HG03432 (cell line): ENCODE measurements at regions not wholly inside any gene's neighbourhood (a gene's known extent, or its start where the extent isn't known, plus 50 kb on each side); places are given as distances from the start of the nearest gene placed in this dataset.
"Not testable (repeated sequence)": the region's sequence is repeated elsewhere in the genome, so short reads cannot be mapped to it uniquely, and the experiment has no call there.

Experiments
- ATAC-seq: cut with Tn5 transposase; IDR thresholded peaks from one replicate; pipeline ENCODE4 v1.9.1; 2021; ENCODE audit warnings: mild to moderate bottlenecking, moderate library complexity; ENCODE audit not compliant: unreplicated experiment

DNA sequence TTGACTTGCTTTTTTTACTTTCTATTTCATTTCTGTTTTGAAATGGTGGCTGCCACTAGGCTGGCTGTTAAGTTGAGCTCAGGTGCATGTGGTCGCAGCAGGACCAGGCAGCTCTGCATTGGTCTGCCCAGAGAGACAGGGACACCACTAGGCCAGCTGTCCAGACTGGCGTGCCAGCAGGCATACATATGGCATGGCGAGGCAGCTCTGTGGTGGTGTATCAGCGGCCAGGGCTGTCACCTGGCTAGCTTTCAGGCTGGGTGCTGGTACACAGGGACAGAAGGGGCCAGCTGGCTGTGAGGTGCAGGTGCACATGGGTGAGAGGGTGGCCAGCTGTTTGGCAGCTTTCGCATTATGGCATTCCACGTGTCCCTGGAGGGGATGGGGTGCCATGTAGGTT is 654.0 kb upstream of the ACO1 start:
- no peak for ATAC-seq

DNA sequence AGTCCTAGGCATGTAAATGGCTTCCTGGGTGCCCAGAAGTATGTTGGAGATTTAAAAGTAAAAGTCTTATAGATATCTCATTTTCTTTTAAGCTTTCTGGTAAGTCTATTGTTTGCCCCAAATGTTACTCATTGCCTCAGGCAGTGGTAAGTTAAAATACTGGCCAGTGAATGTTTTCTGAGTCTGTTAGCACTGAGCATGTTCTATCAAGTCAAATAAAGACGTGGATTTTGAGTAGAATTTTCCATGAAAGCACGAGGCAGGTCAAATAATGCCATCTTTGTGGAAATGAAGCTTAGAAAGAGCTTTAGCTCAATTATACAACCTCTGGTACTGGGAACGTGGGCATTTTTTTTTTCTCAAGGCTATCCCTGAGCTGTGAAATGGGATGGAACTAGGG is 651.3 kb upstream of the ACO1 start:
- no peak for ATAC-seq

DNA sequence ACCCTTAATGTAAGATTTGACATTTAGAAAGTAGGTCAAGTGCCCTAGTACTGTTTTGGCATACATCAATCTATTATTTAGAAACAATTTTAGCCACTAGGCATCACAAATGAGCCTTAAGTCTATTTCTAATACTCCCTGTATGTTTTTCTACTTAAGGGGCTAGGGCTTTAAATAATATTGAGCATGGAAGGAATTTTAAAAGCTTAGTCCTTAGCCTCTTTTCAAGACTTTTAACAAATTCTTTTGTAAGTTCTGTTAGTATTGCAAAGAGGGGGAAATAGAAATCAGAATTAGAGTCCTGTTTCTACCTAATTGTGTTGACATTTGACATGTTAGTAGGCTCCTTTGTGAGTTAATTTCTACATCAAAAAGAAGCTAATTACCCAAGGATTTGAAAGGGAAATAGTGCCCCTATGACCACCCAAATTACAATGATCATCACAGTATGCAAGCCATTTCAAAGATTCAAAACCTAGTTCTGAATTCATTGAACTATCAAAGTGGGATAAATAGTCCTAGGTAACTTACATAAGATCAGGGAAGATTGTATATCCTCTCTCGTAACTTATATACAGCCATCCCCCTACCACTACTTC is 647.8 kb upstream of the ACO1 start:
- ATAC-seq, result no peak

DNA sequence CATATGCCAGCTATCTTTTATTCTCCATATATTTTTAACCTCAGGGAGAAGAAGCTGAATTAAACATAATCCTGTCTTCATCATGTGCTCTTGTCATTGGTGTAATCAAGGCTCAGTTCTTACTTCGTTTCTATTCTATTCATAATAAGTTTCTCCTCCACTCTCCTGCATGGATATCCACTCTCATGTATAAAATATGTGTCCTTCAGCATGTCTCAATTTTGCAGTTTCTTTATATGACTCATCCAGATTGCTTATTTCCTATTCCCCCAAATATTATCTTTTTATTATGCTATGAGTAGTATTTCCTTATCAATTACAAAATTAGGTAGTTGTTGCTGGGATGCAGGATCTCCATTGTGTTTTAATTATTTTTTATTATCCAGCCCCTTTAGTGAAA is 643.7 kb upstream of the ACO1 start:
- ATAC-seq, result no peak

DNA sequence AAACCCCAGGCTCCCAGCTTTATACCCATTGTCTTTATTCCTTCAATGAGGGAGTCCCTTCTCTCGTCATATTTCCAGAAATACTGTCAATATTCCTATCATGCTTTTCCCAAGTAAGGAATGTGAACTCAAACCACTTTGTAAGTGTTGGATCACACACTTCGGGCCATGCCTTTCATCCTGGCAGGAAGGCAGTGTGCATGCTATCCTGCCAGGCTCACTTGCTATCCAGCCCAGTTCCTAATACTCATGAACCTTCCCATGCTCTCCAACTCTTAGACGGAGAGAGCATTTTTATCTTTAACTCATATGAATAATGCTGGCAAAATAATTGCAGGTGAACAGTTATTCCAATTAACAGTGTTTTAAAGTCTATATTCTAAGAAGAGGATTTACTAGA is 639.9 kb upstream of the ACO1 start:
- ATAC-seq, result no peak

DNA sequence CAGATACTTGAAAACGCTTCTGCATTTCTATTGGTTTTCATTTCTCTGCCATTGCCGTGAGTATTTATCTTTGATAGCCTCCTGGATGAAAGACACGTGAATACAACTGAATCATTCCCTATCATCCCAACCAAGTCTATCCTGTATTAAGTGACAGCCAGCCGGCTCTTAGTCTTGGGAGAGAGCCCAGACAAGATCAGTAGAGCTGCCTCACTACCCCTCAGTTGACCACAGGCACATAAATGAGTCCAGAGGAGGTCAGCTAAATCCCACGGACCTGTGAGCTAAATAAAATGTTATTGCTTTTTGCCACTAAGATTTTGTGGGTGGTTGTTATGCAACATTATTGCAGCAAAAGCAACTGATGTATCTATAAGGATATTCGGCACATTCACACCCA is 639.0 kb upstream of the ACO1 start:
- ATAC-seq, result no peak

DNA sequence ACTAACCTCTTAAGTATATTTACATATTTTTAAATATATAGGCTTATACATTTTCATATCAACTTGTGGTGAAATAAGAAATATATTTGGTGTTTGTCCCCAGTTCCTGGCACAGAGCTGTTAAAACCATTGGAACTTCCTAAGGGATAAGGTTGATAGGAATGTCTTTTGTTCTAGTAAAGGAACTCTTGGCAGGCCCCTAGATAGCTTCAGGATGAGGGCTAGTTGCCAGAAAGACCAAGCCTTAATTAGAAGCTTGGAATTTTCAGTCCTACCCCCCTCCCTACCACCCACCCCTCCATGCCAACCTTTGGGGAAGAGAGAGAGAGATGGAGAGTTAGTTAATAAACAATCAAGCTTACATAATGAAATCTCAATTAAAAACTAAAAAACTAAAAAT is 638.6 kb upstream of the ACO1 start:
- ATAC-seq, result no peak

DNA sequence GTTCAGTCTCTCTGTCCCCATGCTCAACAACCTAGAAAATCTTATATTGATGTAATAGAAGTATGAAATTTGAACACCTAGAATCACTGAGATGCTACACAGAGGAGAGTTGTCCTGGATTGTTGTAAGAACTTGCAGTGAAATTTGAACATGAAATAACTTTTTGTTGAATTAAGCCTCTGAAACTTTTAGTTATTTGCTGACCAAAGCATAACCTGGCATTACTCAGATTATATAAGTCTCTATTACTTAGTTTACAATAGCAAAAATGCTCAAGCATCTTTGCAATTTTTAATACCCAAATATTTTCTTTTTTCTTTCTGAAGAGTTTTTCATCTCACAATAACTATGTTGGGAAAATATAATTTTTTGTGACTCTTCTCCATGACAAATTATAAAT is 630.7 kb upstream of the ACO1 start:
- no peak for ATAC-seq

DNA sequence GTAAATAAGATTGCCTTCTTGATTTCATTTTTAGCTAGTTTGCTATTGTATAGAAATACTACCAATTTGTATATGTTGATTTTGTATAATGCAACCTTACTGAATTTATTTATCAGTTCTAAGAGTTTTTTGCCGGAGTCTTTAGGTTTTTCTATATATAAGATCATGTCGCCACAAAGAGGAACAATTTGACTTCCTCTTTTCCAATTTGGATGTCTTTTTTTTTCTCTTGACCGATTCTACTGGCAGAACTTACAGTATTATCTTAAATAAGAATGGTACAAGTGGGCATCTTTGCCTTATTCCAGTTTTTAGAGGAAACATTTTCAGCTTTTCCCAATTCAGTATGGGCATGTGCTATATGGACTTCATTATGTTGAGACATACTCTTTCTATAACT is 624.7 kb upstream of the ACO1 start:
- ATAC-seq, result no peak

DNA sequence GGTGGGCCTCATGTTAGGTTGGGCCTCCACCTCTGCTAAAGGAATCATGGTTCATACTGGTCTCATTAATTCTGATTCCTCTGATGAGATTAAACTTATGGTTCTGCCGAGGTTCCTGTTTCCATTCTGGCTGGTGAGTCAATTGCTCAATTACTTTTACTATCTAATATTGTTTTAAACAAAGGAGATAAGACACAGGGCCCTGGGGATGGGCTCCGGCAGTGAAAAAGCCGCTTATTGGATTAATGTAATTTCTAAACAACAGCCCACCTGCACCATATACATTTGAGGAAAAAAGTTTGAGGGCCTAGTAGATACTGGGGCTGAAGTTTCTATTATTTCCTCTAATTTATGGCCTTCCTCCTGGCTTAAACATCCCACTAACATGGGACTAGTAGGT is 610.4 kb upstream of the ACO1 start:
- not testable (repeated sequence) for ATAC-seq

DNA sequence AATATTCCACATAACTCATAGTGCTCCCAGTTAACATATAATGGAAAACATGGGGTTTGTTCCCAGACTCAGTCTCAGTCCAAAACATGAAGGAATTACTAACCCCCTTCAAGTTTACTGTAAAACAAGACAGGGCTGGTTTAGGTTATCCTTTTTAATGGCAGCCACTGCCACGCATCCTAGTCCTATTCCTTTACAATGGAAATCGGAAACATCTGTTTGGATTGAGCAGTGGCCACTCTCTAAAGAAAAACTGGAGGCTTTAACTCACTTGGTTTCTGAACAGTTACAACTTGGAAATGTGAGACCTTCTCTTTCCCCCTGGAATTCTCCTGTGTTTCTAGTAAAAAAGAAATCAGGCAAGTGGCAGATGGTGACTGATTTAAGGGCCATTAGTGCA is 609.9 kb upstream of the ACO1 start:
- no peak for ATAC-seq

DNA sequence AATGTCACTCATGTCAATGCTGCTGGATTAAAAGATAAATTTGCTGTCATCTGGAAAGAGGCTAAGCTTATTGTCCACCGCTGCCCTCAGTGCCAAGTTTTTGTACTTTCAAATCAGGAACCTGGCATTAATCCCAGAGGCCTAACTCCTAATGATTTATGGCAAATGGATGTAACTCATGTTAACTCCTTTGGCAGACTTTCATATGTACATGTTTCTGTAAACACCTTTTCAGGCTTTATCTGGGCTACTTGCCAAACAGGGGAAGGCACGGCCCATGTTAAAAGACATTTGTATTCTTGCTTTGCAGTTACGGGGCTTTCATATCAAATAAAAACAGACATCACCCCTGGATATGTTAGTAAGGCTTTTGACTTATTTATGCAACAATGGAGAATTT is 608.0 kb upstream of the ACO1 start:
- no peak for ATAC-seq

DNA sequence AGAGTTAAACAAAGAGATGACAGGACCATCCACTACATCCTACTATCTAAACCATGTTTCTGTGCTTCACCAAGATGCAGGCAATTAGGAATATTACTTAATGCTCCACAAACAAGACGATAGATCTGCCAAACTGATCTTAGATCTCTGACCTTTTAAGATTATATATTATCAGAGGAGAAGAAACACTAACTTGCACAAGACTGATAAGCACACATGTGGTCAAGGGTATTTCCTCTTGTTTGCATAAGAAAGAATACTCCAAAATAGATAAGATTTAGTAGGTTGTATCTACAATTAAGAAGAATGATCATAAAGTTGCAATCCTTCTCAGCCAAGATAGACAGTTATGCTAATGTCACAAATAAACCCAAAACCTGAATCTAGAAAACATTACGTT is 601.0 kb upstream of the ACO1 start:
- no peak for ATAC-seq

DNA sequence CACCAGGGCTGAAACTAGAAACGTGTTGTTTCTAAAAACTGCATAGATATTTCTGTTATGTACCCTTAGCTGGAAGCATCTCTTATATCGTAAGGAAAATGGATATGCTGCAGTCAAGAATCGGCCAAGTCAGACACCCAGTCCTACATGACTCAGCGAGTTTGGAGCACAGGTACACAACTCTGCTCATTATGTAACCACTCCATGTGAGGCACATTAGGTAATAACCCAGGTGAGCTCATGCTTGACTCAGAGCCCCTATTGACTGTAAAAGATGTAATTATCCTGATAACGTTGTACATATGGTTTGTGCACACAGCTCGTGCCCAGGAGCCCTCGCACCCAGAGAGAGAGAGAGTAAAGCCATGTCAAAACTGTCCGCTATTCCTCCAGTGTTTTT is 593.7 kb upstream of the ACO1 start:
- no peak for ATAC-seq

DNA sequence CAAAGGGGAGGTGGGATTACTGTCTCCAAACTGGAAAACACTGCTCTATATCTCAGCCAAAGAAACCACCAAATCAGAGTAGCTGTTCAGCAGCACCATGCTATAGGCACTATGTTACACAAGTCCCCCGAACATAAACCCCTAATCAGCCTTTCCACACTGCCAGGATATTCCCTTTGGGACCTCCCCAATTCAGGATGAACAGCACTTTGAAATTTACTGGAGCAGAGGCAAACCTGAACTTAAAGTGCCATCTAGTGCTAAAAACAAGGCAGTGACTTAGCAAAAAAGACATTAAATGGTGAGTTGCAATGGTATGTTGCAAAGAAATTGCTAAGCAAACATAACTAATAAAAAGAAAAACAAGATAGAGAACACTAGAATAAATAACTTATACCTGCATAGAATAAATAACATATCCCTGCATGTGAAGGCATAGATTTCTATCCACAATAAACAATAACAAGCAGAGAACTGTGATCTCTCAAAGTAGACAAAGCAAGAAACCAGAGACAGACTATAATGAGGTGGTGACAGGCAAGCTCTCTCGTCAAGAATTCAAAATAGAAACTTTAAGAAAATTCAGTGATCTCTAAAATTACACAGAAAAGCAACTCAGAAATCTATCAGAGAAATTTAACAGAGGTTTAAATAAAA is 584.4 kb upstream of the ACO1 start:
- ATAC-seq, result no peak

DNA sequence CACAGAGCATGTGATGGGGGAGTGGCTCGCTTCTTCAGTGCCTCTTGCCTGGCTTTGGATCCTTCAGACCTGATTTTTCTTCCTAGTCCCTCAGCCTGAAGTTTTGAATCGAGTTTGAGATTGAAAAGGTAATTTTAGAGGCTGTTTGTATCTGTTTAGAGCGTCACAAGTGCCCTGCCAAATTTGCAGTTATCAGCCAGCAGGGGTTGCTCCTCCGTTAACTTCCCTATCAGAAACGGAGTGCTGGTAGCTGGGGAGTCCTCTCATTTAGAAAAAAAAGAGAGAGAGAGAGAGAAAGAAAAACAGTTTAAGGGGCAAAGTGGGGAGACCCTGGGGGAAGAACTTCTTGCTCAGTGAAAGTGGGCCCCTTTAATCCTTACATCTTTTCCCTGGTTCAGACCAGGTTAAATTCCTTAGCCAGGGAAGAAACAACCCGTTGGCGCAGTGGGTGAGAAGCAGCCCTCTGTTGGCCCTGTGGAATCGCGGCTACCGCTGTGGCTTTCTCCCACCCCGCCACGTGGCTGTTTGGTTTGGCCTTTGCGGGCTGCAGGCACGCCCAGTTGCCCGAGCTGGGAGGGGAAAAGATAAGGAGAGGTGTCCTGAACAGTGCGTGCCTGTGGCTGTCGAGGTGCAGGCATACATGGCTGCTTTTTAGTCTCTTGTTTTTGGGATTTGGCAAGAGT is 576.7 kb upstream of the ACO1 start:
- ATAC-seq, result no peak

DNA sequence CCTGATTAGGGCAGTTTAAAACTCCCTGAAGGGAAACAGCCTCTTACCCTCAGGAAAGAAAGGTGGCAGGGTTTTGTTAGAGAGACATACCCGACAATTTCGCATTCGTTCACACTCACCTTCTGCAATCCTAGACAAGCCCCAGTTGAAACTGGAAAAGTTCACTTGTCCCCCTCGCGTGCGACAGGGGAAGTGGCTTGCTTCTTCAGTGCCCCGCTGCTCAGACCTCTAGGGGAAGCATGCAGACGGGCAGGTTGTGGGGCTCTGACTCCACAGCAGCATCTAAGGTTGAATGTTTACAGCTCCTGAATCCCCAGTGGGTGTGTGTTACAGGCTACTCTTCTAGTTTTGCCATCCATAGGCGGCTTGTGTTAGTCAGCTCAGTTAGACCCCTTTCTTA is 575.7 kb upstream of the ACO1 start:
- no peak for ATAC-seq

DNA sequence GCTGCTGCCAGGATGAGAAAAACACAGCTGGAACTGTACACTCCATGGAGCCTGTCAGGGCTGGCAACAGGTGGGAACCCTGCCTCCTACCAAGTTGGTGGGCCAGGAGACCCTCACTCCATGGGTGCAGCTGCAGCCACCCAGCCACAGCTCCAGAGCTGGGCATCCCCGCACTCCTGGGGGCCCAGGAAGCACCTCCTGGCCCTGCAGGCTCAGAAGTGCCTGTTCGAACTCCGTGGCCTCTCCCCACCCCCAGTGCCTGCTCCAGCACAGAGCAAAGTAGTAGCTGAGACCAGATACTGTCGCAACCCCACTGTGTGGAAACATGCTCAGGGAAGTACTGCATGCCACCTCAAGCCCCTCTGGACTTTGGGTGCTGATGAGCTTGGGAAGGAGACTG is 564.0 kb upstream of the ACO1 start:
- ATAC-seq, result no peak

DNA sequence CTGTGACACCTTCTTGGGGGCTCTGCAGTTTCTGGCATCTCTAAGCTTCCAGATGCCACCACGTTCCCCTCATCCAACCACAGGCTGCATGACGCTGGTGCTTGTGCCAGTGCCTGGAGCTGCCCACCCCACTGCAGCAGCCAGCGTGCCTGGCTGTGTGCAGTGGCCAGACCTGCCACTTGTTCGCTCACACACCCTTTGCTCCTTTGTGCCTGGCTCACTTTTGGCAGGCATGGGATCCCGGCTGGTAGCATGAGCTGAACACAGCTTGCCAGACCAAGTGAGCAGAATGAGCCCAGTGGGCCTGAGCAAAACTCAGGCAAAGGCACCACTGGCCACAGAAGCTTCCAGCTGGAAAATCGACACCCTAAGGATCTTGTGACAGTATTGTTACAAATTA is 562.9 kb upstream of the ACO1 start:
- no peak for ATAC-seq

DNA sequence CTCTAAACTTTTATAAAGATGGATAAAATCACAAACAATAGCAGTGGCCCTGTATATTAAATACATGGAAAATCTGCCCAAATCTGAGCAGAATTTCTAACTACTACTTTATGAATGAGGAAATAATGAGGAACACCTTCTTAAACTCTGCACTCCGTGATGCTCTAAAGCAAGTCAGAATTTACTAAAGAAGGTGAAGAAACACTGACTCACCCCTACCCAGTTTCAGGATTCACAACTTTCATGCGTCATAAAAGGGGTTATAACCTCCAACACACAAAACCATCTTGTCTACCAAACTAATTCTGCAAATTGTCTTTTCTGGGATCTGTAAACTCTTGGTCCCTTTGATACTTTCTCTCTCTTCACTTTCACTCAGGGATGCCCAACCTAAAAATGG is 561.1 kb upstream of the ACO1 start:
- ATAC-seq, result no peak

DNA sequence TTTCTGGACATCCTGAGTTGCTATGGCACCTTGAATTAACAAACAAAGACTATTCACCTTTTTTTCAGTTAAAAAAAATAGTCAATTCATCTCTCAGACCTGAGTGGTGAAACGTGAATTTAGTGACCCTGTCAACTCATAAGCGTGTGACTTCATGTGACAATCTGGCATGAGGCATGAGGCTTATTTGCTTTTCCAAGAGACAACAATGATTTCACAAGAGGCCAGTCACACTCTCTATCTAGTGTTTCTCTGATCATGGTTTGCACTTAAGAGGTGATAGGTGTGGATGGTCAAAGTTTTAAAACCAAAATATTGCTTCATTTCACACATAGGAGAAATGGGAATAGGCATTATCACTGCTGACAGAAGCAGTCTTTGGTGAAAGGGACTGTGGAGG is 559.6 kb upstream of the ACO1 start:
- no peak for ATAC-seq

DNA sequence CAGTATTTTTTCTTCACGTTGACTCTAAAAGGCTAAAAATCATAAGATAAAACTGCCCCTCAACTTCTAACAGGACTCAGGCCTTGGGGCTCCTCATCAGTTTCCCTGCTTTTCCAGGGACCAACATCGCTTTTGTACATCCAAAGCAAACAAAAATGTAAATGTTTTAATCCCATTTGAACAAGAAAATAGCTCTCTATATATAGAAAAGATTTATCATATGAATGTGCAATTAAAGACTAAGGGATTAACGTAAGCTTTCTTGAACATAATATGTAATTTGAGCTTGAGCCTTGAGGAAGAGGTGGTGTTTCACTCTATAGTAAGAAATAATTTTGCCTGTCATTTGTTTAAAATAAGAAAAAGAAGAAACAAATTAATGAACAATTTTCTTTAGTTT is 547.2 kb upstream of the ACO1 start:
- no peak for ATAC-seq

DNA sequence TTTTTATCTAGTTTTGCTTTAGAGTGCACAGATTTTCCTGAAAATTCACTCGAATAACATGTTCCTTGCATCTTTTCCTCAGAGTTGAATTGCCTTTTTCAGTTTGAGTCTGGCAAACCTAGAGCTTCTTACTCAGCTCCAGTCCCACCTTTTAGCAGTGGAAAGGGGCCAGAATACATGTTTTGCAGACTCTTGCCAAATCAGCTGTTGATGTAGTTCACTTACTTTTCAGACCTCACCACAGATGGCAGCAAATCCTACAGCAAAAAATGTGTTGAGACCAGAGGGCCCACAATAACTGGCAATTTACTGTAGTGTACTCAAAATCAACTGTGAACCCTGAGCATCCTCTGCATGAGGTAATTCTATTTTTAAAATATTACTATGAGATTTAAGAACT is 545.2 kb upstream of the ACO1 start:
- no peak for ATAC-seq
